ENCODE measurements at regions not wholly inside any gene's neighbourhood (a gene's known extent, or its start where the extent isn't known, plus 50 kb on each side); places are given as distances from the start of the nearest gene placed in this dataset.
"Not testable (repeated sequence)": the region's sequence is repeated elsewhere in the genome, so short reads cannot be mapped to it uniquely, and the experiment has no call there.

DNA sequence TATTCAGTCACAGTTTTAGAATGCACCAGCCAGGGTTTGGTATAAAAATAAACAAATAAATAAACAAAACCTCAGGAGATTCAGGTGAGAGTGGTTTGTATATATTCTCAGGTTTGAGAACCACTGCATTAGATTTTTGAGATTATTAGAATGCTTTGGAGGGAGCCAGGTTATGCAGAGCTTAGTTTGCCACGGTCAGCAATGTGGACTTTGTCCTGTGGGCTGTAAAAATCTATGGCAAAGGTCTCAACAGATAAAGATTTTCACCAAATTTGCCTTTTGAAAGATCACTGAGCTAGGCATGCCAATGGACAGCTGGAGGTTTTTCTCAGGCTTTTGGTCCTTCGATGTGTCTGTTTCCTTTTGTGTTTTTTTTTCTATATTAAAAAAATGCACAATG is 650.1 kb upstream of the RAG2 start:
- no peak overlapping the region for H3K27ac ChIP-seq
- no peak for DNase-seq (ENCODE audit: low spot score)
- no peak overlapping the region for H3K4me3 ChIP-seq
- TF ChIP-seq, protein P1, sequence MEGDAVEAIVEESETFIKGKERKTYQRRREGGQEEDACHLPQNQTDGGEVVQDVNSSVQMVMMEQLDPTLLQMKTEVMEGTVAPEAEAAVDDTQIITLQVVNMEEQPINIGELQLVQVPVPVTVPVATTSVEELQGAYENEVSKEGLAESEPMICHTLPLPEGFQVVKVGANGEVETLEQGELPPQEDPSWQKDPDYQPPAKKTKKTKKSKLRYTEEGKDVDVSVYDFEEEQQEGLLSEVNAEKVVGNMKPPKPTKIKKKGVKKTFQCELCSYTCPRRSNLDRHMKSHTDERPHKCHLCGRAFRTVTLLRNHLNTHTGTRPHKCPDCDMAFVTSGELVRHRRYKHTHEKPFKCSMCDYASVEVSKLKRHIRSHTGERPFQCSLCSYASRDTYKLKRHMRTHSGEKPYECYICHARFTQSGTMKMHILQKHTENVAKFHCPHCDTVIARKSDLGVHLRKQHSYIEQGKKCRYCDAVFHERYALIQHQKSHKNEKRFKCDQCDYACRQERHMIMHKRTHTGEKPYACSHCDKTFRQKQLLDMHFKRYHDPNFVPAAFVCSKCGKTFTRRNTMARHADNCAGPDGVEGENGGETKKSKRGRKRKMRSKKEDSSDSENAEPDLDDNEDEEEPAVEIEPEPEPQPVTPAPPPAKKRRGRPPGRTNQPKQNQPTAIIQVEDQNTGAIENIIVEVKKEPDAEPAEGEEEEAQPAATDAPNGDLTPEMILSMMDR (IDR thresholded peaks at IDR 0.05), result no peak

DNA sequence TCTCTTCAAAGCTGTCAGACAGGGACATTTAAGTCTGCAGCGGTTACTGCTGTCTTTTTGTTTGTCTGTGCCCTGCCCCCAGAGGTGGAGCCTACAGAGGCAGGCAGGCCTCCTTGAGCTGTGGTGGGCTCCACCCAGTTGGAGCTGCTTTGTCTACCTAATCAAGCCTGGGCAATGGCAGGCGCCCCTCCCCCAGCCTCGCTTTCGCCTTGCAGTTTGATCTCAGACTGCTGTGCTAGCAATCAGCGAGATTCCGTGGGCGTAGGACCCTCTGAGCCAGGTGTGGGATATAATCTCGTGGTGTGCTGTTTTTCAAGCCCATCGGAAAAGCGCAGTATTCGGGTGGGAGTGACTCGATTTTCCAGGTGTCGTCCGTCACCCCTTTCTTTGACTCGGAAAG is 648.1 kb upstream of the RAG2 start:
- H3K4me3 ChIP-seq; H3K27ac ChIP-seq; DNase-seq (ENCODE audit: low spot score): not testable (repeated sequence)

DNA sequence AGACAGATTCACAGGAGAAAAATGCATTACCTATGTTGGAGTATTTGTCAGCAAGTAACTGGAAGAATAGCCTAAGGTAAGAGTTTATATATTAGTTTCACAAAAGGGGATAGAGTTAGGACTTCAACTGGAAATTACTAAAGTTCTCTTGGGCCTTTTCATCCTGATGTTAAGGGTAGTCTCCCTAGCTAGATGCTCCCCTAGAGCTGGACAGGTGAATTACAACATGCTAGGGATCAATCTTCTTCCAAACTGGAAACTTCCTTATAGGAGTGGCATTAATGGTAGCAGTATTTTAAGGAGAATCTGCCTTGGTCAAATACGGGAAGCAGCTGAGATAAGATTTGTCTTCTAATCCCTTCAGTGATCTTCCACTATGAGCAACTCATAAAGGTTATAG is 632.8 kb upstream of the RAG2 start:
- no peak for DNase-seq (ENCODE audit: low spot score)
- no peak overlapping the region for H3K27ac ChIP-seq
- TF ChIP-seq, protein P1 (IDR thresholded peaks at IDR 0.05), result no peak
- no peak overlapping the region for H3K4me3 ChIP-seq

DNA sequence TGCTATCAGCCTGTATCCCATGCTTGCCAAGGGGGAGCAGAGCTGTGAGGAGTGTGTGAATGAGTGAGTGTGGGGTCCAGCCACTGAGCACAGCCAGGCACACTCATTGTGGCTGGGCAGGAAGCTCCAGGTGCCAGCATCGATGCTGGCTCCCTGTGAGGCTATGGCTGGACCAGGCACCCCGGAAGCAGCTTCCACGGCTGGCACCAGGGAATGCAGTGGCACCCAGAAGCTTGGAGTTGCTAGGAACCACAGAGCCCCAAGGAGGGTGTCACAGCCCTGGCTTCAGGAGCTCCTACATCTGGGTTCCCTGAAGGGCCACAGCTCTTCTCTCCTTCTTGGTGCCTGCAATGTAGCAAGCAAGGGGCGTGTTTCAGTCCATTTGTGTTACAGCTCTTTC is 625.9 kb upstream of the RAG2 start:
- DNase-seq (ENCODE audit: low spot score), result no peak
- Histone ChIP-seq H3K4me3 (no peak overlapping the region), H3K27ac (no peak overlapping the region)
- TF ChIP-seq, protein P1 (IDR thresholded peaks at IDR 0.05), result no peak

DNA sequence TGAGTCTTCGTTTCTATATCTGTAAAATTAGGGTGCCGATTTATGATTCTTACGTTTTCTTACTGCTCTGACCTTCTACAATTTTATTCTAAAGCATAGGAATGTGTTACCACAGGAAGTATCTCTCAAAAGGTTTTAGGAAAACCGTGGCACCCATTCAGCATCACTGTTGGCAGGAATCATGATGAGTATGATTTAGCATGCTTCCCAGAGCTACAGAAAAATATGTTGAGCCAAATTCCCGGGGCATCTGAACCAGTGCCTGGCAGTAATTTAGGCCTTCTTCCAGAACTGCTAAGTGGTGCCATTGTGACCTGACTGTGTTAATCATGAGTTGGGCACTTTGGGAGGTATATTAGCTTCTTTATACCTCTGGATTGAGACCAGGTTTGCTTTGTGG is 605.0 kb upstream of the RAG2 start:
- H3K27ac ChIP-seq, result no peak overlapping the region
- no peak for DNase-seq (ENCODE audit: low spot score)
- H3K4me3 ChIP-seq, result no peak overlapping the region
- TF ChIP-seq, protein P1 (IDR thresholded peaks at IDR 0.05), result no peak

DNA sequence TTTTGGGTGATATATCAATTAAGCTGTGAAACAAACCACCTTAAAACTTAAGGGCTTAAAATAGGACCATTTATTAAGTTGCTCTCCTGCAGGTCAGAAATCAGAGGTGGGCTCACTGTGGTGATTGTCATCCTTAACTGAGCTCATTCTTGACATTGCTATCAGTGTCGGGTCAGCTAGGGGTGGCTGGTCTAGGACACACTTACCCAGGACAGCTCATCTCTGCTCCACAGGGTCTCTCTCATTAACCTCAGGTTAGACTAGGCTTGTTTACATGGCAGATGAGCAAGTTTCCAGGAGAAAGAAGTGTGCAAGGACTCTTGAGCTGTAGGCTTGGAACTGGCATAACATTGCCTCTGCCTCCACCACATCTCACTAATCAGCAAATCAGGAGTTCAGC is 601.0 kb upstream of the RAG2 start:
- no peak overlapping the region for H3K27ac ChIP-seq
- no peak for DNase-seq (ENCODE audit: low spot score)
- TF ChIP-seq, protein P1 (IDR thresholded peaks at IDR 0.05), result no peak
- no peak overlapping the region for H3K4me3 ChIP-seq

DNA sequence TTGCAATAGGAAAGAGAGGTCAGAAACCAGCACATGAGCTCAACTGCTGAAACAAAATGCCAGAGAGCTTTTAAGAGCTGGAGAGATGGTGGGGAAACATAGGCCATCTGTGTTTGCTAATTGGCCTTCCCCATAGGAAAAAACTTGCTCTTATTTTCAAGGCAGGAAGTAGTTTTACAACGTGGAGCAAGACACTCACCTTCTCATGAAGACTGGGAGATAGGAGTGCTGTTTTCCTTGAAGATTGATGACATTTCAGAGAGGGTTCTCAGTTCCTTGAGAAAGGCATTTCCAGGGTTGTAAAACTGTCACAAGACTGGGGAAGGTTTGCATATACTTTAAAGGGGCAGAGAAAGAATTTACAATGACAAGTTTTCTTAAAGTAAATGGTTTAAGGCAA is 586.3 kb upstream of the RAG2 start:
- no peak overlapping the region for H3K4me3 ChIP-seq
- DNase-seq (ENCODE audit: low spot score), result no peak
- TF ChIP-seq, protein P1 (IDR thresholded peaks at IDR 0.05), result no peak
- no peak overlapping the region for H3K27ac ChIP-seq

DNA sequence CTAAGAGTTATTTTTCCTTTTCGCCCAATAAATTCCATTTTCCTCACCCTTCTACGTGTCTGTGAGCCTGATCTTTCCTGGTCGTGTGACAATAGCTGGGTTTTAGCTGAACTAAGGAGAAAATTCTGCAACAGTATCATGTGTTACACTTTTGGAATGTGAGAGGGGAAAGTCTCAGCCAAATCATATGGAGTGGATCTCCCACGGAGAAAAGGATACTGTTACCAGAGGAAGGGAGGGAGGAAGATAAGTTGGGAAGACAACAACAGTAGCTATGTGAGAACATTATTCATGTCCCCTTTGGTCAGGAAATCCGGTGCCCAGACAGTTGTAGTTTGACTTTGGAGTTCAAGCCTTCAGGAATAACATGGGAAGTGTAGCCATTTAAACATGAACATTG is 584.0 kb upstream of the RAG2 start:
- DNase-seq (ENCODE audit: low spot score), result no peak
- H3K27ac ChIP-seq, result no peak overlapping the region
- no peak overlapping the region for H3K4me3 ChIP-seq
- TF ChIP-seq, protein P1 (IDR thresholded peaks at IDR 0.05), result no peak

All from coronary artery (tissue), 2 donors.